Caki2 (cell line): ENCODE measurements at regions not wholly inside any gene's neighbourhood (a gene's known extent, or its start where the extent isn't known, plus 50 kb on each side); places are given as distances from the start of the nearest gene placed in this dataset.
"Not testable (repeated sequence)": the region's sequence is repeated elsewhere in the genome, so short reads cannot be mapped to it uniquely, and the experiment has no call there.

Source experiments
- DNase-seq: peaks from one replicate; pipeline ENCODE4 v3.0.0-alpha.2; 2015; ENCODE audit warnings: low read depth
- in situ Hi-C: cut with HindIII; loops from 2 replicates; pipeline ENCODE4 v1.10.0; 2016; ENCODE audit warnings: low sequenced_read_pairs, low pct_unique_long_range_greater_than_20kb, mixed read lengths

GRCh38 chr12:90485560-90485959, 469.4 kb downstream of the CCER1 start:
- in situ Hi-C loops: no loop called here
- DNase-seq: no peak

DNA sequence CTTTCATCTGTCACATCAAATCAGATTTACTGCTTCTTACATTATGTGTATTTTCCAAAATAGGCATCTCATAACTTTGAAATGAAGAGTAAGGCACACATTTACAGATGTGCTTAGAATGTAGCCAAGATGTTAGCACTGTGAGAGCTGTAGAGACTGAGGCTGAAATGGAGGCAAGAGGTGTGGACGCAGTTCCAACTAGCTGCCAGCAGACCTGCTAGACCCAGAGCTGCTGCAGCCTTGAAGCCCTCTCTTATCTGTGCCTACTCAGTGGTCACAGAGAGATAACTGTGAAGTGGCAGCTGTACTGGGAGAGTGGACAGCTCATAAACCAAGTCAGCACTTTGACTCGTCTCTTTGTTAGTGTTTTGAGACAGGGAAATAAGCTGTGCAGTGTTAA, 470.9 kb downstream of the CCER1 start:
- in situ Hi-C loops: no loop called here

GRCh38 chr12:90481748-90482147, 473.2 kb downstream of the CCER1 start:
- DNase-seq: no peak
- in situ Hi-C loops: no loop called here

More for the DNA sequence above, 470.9 kb downstream of the CCER1 start:
- DNase-seq: no peak

DNA sequence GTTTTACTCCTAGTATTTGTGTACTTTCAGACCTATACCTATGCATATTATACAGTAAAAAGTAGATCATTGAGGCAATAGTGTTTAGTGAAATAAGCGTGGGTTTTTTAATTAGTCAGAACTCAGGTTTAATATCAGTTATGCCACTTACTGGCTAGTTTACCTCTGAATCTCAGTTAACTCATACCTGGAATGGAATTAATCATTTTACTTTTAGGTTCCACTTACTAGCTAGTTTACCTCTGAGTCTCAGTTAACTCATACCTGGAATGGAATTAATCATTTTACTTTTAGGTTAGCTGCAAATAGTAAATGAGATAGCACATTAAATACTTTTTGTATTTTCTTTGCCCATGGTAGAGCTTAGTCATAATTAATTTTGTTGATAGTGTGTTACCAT, 475.7 kb downstream of the CCER1 start:
- no peak for DNase-seq
- in situ Hi-C loops: no loop called here

DNA sequence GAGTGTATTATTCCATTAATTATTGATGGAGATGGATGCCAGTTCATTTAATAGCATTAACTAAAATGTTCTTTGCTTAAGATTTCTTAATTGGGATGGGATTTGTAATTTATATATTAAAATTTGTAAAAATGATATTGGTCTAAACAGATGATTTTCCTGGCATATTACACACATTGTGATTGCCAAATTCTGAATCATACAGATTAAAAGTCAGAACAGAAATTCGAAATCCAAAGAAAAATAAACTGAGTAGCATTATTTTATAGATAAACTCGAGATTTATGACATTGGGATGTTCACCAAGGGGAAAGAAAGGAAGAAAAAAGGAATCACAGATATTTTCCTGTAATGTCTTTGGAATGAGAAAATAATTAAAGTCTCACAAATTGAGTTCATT, 481.1 kb downstream of the CCER1 start:
- no peak for DNase-seq
- in situ Hi-C loops: no loop called here

DNA sequence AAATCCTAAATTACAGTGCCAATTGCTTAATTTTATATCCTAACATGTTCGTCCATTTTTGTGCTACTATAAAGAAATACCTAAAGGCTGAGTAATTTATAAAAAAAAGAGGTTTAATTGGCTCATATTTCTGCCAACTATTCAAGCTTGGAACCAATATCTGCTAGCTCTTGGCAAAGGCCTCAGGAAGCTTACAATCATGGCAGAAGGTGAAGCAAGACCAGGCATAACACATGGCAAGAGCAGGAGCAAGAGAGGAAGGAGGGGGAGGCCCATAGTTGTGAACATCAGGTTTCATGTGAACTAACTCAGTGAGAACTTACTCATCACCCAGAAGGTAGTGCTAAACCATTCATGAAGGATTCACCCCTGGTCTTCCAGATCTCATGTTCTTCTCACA, 494.3 kb downstream of the CCER1 start:
- in situ Hi-C loops: no loop called here
- no peak for DNase-seq

- no peak for DNase-seq
- in situ Hi-C loops: no loop called here
These were observed 498.7 kb downstream of the CCER1 start for GRCh38 chr12:90456248-90456647.

DNA sequence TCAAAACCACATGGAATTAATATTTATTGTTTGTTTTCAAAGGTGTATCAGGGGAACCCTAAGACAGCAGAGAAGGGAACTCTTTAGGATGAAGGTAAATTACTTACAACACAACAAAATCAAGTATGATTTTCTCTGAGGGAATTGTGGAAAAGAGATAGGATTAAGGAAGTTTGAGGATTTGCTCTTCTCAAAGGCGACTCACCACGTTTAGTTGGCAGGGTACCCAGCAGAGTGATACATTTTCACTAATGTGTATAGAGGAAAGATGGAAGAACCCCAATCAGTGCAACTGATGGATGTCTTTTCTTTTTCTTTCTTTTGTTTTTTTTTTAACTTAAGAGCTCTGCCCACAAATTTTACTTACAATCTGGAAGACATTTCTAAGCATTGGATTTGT, 499.2 kb downstream of the CCER1 start:
- in situ Hi-C loops: no loop called here
- DNase-seq: no peak

DNA sequence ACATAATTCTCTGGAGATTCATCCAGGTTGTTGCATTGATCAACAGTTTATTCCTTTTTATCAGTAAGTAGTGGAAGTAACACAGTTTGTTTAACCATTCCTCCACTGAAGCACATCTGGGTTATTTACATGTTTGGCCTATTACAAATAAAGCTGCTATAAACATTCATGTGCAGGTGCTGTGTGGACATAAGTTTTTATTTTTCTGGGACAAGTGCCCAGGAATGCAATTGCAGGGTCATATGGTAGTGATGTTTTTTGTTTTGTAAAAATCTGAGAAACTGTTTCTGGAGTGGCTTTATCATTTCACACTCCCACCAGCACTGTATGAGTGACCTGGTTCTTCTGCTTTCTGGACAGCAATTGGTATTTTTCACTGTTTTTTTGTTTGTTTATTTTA, 505.4 kb downstream of the CCER1 start:
- no peak for DNase-seq
- in situ Hi-C loops: no loop called here

DNA sequence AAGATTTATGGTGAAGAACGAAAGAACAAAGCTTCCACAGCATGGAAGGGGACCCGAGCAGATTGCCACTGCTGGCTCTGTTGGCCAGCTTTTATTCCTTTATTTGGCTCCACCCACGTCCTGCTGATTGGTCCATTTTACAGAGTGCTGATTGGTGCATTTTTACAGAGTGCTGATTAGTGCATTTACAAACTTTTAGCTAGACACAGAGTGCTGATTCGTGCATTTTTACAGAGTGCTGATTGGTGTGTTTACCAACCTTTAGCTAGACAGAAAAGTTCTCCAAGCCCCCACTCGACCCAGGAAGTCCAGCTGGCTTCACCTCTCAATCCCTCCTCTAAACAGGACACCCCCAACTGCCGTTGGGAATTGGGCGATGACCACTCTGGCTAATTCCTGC, 511.5 kb downstream of the CCER1 start:
- DNase-seq, in situ Hi-C loops: not testable (repeated sequence)

DNA sequence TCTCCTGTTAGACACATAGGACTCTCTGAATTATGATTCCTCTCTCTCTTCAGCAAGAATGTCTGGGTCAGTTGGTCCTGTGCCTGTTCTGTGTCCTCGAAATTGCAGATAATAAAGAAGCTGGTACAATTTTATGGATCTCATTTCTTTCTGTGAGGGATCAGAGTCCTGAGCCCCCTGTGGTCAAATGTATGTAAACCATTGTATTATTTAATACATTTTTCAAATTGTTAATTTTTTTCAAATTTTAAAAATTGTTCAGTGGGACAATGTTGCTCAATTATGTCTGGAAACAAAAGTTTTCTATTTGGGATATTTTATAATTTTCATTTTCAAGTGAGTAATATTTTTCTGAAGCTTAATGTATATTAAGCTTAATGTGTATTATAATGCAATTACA, 513.5 kb downstream of the CCER1 start:
- in situ Hi-C loops: no loop called here
- DNase-seq: no peak

- no peak for DNase-seq
- in situ Hi-C loops: no loop called here
These were observed 526.1 kb downstream of the CCER1 start for GRCh38 chr12:90428881-90429280.

GRCh38 chr12:90428465-90428864, 526.5 kb downstream of the CCER1 start:
- no peak for DNase-seq
- in situ Hi-C loops: no loop called here

- in situ Hi-C loops: no loop called here
These were observed 531.0 kb downstream of the CCER1 start for GRCh38 chr12:90423965-90424364.

DNA sequence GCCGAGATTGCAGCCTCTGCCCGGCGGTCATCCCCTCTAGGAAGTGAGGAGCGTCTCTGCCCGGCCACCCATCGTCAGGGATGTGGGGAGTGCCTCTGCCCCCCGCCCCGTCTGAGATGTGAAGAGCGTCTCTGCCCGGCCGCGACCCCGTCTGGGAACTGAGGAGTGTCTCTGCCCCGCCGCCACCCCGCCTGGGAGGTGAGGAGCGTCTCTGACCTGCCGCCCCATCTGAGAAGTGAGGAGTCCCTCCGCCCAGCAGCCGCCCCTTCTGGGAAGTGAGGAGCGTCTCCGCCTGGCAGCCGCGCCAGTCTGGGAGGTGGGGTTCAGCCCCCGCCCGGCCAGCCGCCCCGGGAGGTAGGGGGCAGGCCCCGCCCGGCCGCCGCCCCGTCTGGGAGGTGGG, 544.0 kb downstream of the CCER1 start:
- no peak for DNase-seq
- in situ Hi-C loops: no loop called here

More at GRCh38 chr12:90423965-90424364, 531.0 kb downstream of the CCER1 start:
- no peak for DNase-seq

DNA sequence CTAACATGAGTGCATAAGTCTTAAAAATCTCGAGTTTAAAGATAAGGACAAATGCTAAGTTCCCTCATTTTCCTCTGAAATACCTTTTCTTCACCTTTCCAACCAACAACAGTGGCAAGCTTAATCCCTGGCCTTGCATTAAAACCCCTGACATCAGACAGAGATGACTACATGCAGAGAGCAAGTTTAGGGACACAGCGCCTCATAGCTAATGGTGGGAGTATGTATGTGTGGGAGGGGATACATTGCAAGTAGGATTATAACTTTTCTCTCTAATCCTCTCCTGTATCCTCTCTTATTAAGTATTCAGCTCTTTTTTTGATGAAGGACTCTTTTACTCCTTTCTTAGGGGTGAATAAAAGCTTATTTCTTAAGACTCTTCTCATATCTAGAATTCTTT, 547.1 kb downstream of the CCER1 start:
- in situ Hi-C loops: no loop called here
- DNase-seq: no peak

DNA sequence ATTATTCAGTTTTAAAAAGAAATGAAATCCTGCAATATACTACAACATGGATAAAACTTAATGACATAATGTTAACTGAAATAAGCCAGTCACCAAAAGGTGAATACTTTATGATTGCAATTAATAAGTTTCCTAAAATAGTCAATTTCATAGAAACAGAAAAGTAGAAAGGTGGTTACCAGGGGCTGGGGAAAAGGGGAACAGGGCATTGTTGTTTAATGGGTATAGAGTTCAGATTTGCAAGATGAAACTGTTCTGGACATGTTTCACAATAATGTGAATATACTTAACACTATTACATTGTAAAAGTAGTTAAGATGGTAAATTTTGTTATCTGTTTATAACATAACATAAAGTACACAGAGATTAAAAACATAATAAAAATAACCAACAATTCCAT, 550.9 kb downstream of the CCER1 start:
- in situ Hi-C loops: no loop called here
- no peak for DNase-seq

DNA sequence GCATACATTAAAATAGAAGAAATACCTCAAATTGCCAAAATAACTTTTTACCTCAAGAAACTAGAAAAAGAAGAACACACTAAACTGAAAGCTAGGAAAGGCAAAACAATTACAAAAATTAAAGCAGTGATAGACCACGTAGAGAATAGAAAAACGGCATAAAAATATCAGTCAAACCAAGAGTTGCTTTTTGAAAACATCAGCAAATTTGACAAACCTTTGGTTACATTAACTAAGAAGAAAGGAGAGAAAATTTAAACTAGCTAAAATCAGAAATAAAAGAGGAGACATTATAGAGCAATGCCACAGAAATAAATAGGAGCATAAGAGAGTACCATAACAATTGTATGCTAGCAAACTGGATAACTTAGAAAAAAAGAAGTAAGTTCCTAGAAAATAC, 553.8 kb downstream of the CCER1 start:
- in situ Hi-C loops: no loop called here
- no peak for DNase-seq

- no peak for DNase-seq
- in situ Hi-C loops: no loop called here
These were observed 555.6 kb downstream of the CCER1 start for GRCh38 chr12:90399357-90399756.

GRCh38 chr12:90398285-90398836, 556.6 kb downstream of the CCER1 start:
- in situ Hi-C loops: no loop called here
- no peak for DNase-seq

- DNase-seq: no peak
- in situ Hi-C loops: no loop called here
These were observed 558.4 kb downstream of the CCER1 start for GRCh38 chr12:90396556-90396955.
